Erythroblast (primary cell): ENCODE measurements at regions not wholly inside any gene's neighbourhood (a gene's known extent, or its start where the extent isn't known, plus 50 kb on each side); places are given as distances from the start of the nearest gene placed in this dataset.
"Not testable (repeated sequence)": the region's sequence is repeated elsewhere in the genome, so short reads cannot be mapped to it uniquely, and the experiment has no call there.

ENCODE experiments used
- DNase-seq, 2 experiments: peaks; one replicate each; lab custom pipeline; 2025; lab: John Stamatoyannopoulos, UW
- GATA1 ChIP-seq: IDR thresholded peaks from 2 replicates; pipeline ENCODE4 v1.6.1; 2011; ENCODE audit warnings: low read depth, mild to moderate bottlenecking, control low read depth, low read length, moderate library complexity
- POLR2A ChIP-seq: IDR thresholded peaks from 2 replicates; pipeline ENCODE4 v1.6.1; 2011; ENCODE audit warnings: mild to moderate bottlenecking, low read length

- no peak for TF ChIP-seq POLR2A
- no peak for TF ChIP-seq GATA1
- no peak for DNase-seq
These were observed 158.8 kb upstream of the AADAT start for GRCh38 chr4:170248576-170248975.

GRCh38 chr4:170248029-170248428 lies 158.3 kb upstream of the AADAT start:
- no peak for DNase-seq
- no peak for TF ChIP-seq POLR2A
- no peak for TF ChIP-seq GATA1

GRCh38 chr4:170247596-170247995 lies 157.8 kb upstream of the AADAT start:
- DNase-seq = no peak
- TF ChIP-seq GATA1 (no peak), POLR2A (no peak)

GRCh38 chr4:170243662-170244288 lies 154.0 kb upstream of the AADAT start:
- TF ChIP-seq POLR2A (no peak), GATA1 (no peak)
- no peak for DNase-seq

- TF ChIP-seq POLR2A (no peak), GATA1 (no peak)
- no peak for DNase-seq
These were observed 152.7 kb upstream of the AADAT start for GRCh38 chr4:170242471-170242870.

DNA sequence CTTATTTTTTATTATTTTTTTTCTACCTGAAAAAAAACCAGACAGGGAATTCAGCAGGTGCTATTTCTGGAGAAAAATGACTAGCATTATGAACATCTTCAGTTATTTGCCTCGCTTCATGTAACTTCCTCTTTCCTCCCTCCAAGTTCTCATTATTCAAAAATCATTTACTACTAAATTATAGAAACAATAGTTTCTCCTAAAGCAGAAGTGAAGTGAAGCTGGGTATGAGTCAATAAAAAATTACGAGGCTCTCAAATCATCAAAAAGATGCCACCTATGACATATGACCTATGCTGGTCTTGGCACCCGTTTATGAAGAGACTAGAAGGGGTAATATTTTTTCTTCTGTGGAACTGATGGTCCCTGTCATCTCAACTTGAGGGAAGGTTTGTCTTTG lies 145.0 kb upstream of the AADAT start:
- no peak for DNase-seq
- TF ChIP-seq GATA1 = no peak
- TF ChIP-seq POLR2A = no peak

DNA sequence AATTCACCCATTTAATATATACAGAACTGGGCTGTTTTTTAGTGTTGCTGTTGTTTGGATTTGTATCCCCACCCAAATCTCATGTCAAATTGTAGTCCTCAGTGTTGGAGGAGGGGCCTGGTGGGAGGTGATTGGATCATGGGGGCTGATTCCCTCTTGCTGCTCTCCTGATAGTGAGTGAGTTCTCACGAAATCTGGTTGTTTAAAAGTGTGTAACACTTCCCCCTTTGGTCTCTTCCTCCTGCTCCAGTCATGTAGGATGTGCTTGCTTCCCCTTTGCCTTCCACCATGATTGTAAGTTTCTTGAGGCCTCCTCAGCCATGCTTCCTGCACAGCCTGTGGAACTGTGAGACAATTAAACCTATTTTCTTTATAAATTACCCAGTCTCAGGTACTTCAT lies 141.6 kb upstream of the AADAT start:
- no peak for DNase-seq
- no peak for TF ChIP-seq GATA1
- TF ChIP-seq POLR2A = no peak

DNA sequence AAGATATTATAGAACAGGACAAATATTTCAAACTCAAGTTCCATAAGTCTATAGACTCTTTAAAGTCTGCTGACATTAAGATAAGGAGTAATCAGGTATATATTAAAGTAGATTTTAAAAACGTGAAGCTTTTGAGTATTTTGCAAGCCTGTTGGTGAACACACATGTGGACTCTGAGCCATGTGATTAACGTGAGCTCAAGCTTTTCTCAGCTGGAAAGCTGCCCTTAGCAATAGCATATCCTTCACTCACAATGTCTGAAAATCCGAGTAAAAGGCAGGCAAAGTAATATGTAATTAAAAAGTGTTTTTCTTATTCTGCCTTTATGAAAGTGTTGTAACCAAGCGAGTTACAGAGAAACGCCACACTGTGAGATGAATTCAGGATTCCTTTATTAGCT lies 140.5 kb upstream of the AADAT start:
- no peak for DNase-seq
- TF ChIP-seq GATA1 (no peak), POLR2A (no peak)

GRCh38 chr4:170229006-170229405 lies 139.2 kb upstream of the AADAT start:
- no peak for DNase-seq
- no peak for TF ChIP-seq POLR2A
- TF ChIP-seq GATA1 = no peak

GRCh38 chr4:170227928-170228327 lies 138.2 kb upstream of the AADAT start:
- TF ChIP-seq POLR2A (no peak), GATA1 (no peak)
- DNase-seq = no peak

GRCh38 chr4:170226288-170226687 lies 136.5 kb upstream of the AADAT start:
- no peak for TF ChIP-seq GATA1
- no peak for TF ChIP-seq POLR2A
- no peak for DNase-seq

GRCh38 chr4:170214731-170215130 lies 125.0 kb upstream of the AADAT start:
- TF ChIP-seq GATA1 (no peak), POLR2A (no peak)
- DNase-seq = no peak

- DNase-seq = no peak
- no peak for TF ChIP-seq GATA1
- TF ChIP-seq POLR2A = no peak
These were observed 124.3 kb upstream of the AADAT start for GRCh38 chr4:170214101-170214500.

DNA sequence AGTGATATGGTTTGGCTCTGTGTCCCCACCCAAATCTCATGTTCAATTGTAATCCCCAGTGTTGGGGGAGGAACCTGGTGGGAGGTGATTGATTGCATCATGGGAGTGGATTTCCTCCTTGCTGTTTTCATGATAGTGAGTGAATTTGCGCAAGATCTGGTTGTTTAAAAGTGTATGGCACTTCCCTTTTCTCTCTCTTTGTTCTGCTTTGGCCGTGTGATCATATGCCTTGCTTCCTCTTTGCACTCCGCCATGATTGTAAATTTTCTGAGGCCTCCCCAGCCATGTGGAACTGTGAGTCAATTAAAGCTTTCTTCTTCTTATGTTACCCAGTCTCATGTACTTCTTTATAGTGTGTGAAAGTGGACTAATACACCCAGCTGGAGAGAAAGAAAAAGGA lies 113.0 kb upstream of the AADAT start:
- no peak for DNase-seq
- TF ChIP-seq POLR2A = no peak
- TF ChIP-seq GATA1 = no peak

DNA sequence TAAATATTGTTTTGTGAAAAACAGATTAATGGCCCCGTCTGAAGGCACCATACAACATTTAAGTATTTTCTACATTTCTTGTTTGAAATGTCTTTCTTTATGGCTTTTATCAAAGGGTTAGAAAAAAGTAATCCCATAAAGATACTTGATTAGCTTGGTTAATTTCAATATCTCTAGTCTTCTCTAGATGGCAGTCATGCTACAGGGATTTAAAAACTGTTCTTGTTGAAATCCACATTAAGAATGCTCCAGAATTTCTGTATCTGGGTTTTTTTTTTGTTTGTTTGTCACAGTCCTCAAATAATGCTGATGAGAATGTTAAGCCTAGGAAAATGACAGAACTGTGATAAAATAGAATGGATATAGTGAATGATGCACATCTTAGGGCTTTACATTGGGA lies 109.0 kb upstream of the AADAT start:
- TF ChIP-seq POLR2A (no peak), GATA1 (no peak)

GRCh38 chr4:170194794-170195193 lies 105.0 kb upstream of the AADAT start:
- DNase-seq = not testable (repeated sequence)

More for the DNA sequence above, 109.0 kb upstream of the AADAT start:
- DNase-seq = no peak
